B cell (primary cell): ENCODE measurements at regions not wholly inside any gene's neighbourhood (a gene's known extent, or its start where the extent isn't known, plus 50 kb on each side); places are given as distances from the start of the nearest gene placed in this dataset.

Source experiments
- ATAC-seq: fragments of 200-7000 bp; cut with Tn5 transposase; one replicate; pipeline ENCODE4 v1.10.0; 2021; ENCODE audit warnings: low read depth, mild to moderate bottlenecking, moderate number of reproducible peaks, moderate library complexity
- CTCF ChIA-PET: fragments of 350-600 bp; sonication (Branson Sonifier 250); formaldehyde crosslinking; loops from one replicate; lab custom pipeline; 2021; ENCODE audit warnings: antibody characterized with exemption, inconsistent platforms; lab: Charles Lee
- POLR2A ChIA-PET: fragments of 350-600 bp; sonication (Branson Sonifier 250); formaldehyde crosslinking; loops from one replicate; lab custom pipeline; 2021; ENCODE audit warnings: antibody characterized with exemption; lab: Charles Lee
- DNase-seq: peaks from one replicate; pipeline ENCODE4 v3.0.0; 2013
- H2AFZ ChIP-seq: 2 replicates; pipeline ENCODE4 v1.6.1; 2012; ENCODE audit warnings: mild to moderate bottlenecking, low read depth, low read length; ENCODE audit not compliant: insufficient read depth, poor library complexity, severe bottlenecking
- H3K27ac ChIP-seq, 2 donors: 1 replicate in 1 of 2; 2 replicates in 1 of 2; pipeline ENCODE4 v1.5.1; 2012 to 2013; ENCODE audit warnings: low read length in 2 of 2, mild to moderate bottlenecking in 2 of 2, moderate library complexity in 1 of 2
- H3K27me3 ChIP-seq, 4 experiments: fragments of 200-600 bp in 1 of 4; sonication (generic) in 1 of 4; replicated peaks in 1 of 4; 1 replicate in 2 of 4; 2 replicates in 2 of 4; pipeline versions ENCODE4 v1.6.1 to v1.7.0; 2013 to 2016; ENCODE audit warnings: low read length in 3 of 4, mild to moderate bottlenecking in 2 of 4, mixed read lengths in 1 of 4, moderate library complexity in 1 of 4; ENCODE audit not compliant: insufficient read depth in 4 of 4, control insufficient read depth in 3 of 4; ENCODE audit errors: control extremely low read depth in 1 of 4
- H3K36me3 ChIP-seq, 2 experiments: replicated peaks in 1 of 2; 1 replicate in 1 of 2; 2 replicates in 1 of 2; pipeline versions ENCODE4 v1.6.1 to v1.7.1; 2013; ENCODE audit warnings: low read length in 1 of 2; ENCODE audit not compliant: insufficient read depth in 2 of 2, control insufficient read depth in 1 of 2; ENCODE audit errors: control extremely low read depth in 1 of 2, extremely low read depth in 1 of 2
- H3K4me1 ChIP-seq, 2 donors: fragments of 200-600 bp in 1 of 2; sonication (generic) in 1 of 2; 1 replicate in 1 of 2; 2 replicates in 1 of 2; pipeline versions ENCODE4 v1.5.1 to v1.6.1; 2013 to 2017; ENCODE audit warnings: low read length in 2 of 2; ENCODE audit not compliant: control insufficient read depth in 2 of 2, insufficient read depth in 2 of 2
- H3K4me2 ChIP-seq: replicated peaks from 2 replicates; pipeline ENCODE3; 2012; ENCODE audit warnings: mild to moderate bottlenecking, low read depth, low read length; ENCODE audit not compliant: poor library complexity, severe bottlenecking
- H3K4me3 ChIP-seq, 5 experiments: fragments of 200-600 bp in 1 of 5; sonication (generic) in 1 of 5; 1 replicate in 3 of 5; 2 replicates in 2 of 5; pipeline versions ENCODE4 v1.5.1 to v1.7.0; 2011 to 2016; ENCODE audit warnings: low read length in 4 of 5, mild to moderate bottlenecking in 4 of 5, low read depth in 2 of 5, control low read depth in 1 of 5, moderate library complexity in 1 of 5; ENCODE audit not compliant: insufficient read depth in 1 of 5; ENCODE audit errors: control extremely low read depth in 1 of 5, extremely low read depth in 1 of 5
- H3K79me2 ChIP-seq: fragments of 200-600 bp; sonication (generic); one replicate; pipeline ENCODE4 v1.6.0; 2016; ENCODE audit warnings: low read length; ENCODE audit not compliant: control insufficient read depth, insufficient read depth
- H3K9ac ChIP-seq: fragments of 200-600 bp; sonication (generic); 2 replicates; pipeline ENCODE4 v1.6.1; 2017; ENCODE audit warnings: mild to moderate bottlenecking, low read length, moderate library complexity
- H3K9me3 ChIP-seq, 3 donors: one replicate each; pipeline versions ENCODE4 v1.6.1 to v1.7.1; 2013; ENCODE audit warnings: low read length in 2 of 3; ENCODE audit not compliant: control insufficient read depth in 2 of 3, insufficient read depth in 1 of 3; ENCODE audit errors: control extremely low read depth in 1 of 3
- H4K20me1 ChIP-seq: 2 replicates; pipeline ENCODE4 v1.6.0; 2012; ENCODE audit warnings: mild to moderate bottlenecking, low read length; ENCODE audit not compliant: insufficient read depth, control insufficient read depth, poor library complexity, severe bottlenecking
- H3K27ac Mint-ChIP-seq: one replicate; pipeline ENCODE4 v1.8.0; 2021; ENCODE audit warnings: mixed read lengths
- H3K27me3 Mint-ChIP-seq: one replicate; pipeline ENCODE4 v1.8.0; 2021; ENCODE audit warnings: mixed read lengths
- H3K4me1 Mint-ChIP-seq: one replicate; pipeline ENCODE4 v1.8.0; 2021; ENCODE audit warnings: mixed read lengths
- H3K4me3 Mint-ChIP-seq: one replicate; pipeline ENCODE4 v1.8.0; 2021; ENCODE audit warnings: mixed read lengths
- H3K9me3 Mint-ChIP-seq: one replicate; pipeline ENCODE4 v1.8.0; 2022; ENCODE audit warnings: mixed read lengths; ENCODE audit not compliant: insufficient read depth
- CTCF ChIP-seq: fragments of 200-600 bp; IDR thresholded peaks from one replicate; pipeline ENCODE4 v1.8.0; 2022; ENCODE audit warnings: antibody characterized with exemption, mild to moderate bottlenecking
- EZH2 ChIP-seq: IDR thresholded peaks from 2 replicates; pipeline ENCODE4 v1.6.1; 2012; ENCODE audit warnings: borderline replicate concordance, low read depth, mild to moderate bottlenecking, moderate library complexity, low read length; ENCODE audit not compliant: insufficient read depth, poor library complexity, severe bottlenecking
- WGBS: methylation state at CpG from one replicate; pipeline ENCODE4 v1.1.5; 2013; ENCODE audit warnings: missing lambda C conversion rate; ENCODE audit not compliant: insufficient coverage; 5-methylcytosine and 5-hydroxymethylcytosine counted together
- intact Hi-C: fragments of 100-400 bp; cut with micrococcal nuclease; formaldehyde crosslinking; loops from one replicate; pipeline ENCODE4 v1.10.0; 2022

DNA sequence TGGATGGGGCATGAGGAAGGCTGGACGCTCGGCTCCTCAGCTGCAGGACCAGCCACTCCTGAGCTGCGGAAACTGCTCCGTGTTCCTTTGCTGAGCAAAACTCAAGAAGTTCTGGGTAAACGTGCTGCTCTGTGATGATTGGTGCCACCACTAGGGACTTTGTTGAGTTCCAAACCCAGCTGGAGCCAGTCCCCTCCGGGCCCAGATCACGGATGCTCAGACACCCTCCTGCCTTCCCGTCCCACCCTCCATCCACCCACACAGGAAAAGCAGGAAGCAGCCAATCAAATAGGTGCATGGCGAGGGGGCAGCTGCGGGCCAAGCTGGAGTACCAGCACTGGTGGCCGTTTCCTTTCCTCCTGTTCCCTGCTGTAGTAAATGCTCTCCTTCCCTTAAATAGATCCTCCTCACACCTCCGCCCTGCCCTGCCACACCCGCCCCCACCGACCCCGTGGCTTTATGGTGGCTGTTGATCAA, 68.0 kb downstream of the ADRA2C start:
- H3K27me3 ChIP-seq = peaks cover 0 to 26% (median 0%) of the 10 kb centered on the region in 4 experiments
- no peak overlapping the region for H3K27ac ChIP-seq
- CTCF ChIA-PET = no interaction called here
- POLR2A ChIA-PET = no interaction called here
- ATAC-seq = no peak
- 23% methylated on average over 15 of the region's 15 CpGs for WGBS
- no peaks in the 10 kb centered on the region for H3K79me2 ChIP-seq
- no peaks in the 10 kb centered on the region for H3K9me3 Mint-ChIP-seq
- H3K4me2 ChIP-seq = no peak overlapping the region
- H3K4me1 ChIP-seq = no peaks in the 10 kb centered on the region
- H3K9ac ChIP-seq = no peak overlapping the region
- H3K4me1 Mint-ChIP-seq = no peaks in the 10 kb centered on the region
- H3K4me3 Mint-ChIP-seq = no peak overlapping the region
- no peak overlapping the region for H2AFZ ChIP-seq
- intact Hi-C loops = no loop called here
- H3K36me3 ChIP-seq = no peaks in the 10 kb centered on the region
- H3K27me3 Mint-ChIP-seq = peaks cover 30% of the 10 kb centered on the region
- H3K9me3 ChIP-seq = peaks cover 0 to 23% (median 0%) of the 10 kb centered on the region in 3 donors
- TF ChIP-seq EZH2 = no peak
- no peak for TF ChIP-seq CTCF
- H3K27ac Mint-ChIP-seq = peak overlapping the region; percentile 46
- H4K20me1 ChIP-seq = no peaks in the 10 kb centered on the region
- H3K4me3 ChIP-seq = no peak overlapping the region
- no peak for DNase-seq

GRCh38 chr4:3834663-3835521, 68.7 kb downstream of the ADRA2C start:
- H3K4me3 Mint-ChIP-seq = no peak overlapping the region
- CTCF ChIA-PET = no interaction called here

More at GRCh38 chr4:3834663-3835521, 68.7 kb downstream of the ADRA2C start:
- no peak for ATAC-seq
- H3K4me1 ChIP-seq = no peaks in the 10 kb centered on the region
- no peak overlapping the region for H2AFZ ChIP-seq
- H3K36me3 ChIP-seq = no peaks in the 10 kb centered on the region
- H3K9me3 ChIP-seq = peaks cover 0 to 23% (median 0%) of the 10 kb centered on the region in 3 donors
- intact Hi-C loops = no loop called here
- peak overlapping the region; percentile 46 for H3K27ac Mint-ChIP-seq
- H3K9ac ChIP-seq = no peak overlapping the region
- no peak overlapping the region for H3K27ac ChIP-seq
- peaks cover 0 to 26% (median 0%) of the 10 kb centered on the region in 4 experiments for H3K27me3 ChIP-seq
- no peaks in the 10 kb centered on the region for H3K9me3 Mint-ChIP-seq
- POLR2A ChIA-PET = no interaction called here
- no peaks in the 10 kb centered on the region for H3K79me2 ChIP-seq
- H4K20me1 ChIP-seq = no peaks in the 10 kb centered on the region
- peaks cover 30% of the 10 kb centered on the region for H3K27me3 Mint-ChIP-seq
- TF ChIP-seq EZH2 (no peak), CTCF (no peak)
- H3K4me3 ChIP-seq = no peak overlapping the region
- DNase-seq = no peak
- 46% methylated on average over 18 of the region's 18 CpGs for whole genome bisulfite sequencing
- H3K4me2 ChIP-seq = no peak overlapping the region
- no peaks in the 10 kb centered on the region for H3K4me1 Mint-ChIP-seq
